GM23248 (cell line): ENCODE measurements at regions not wholly inside any gene's neighbourhood (a gene's known extent, or its start where the extent isn't known, plus 50 kb on each side); places are given as distances from the start of the nearest gene placed in this dataset.
"Not testable (repeated sequence)": the region's sequence is repeated elsewhere in the genome, so short reads cannot be mapped to it uniquely, and the experiment has no call there.

Experiments
- EZH2 ChIP-seq: fragments of 200-600 bp; sonication (generic); IDR thresholded peaks from 2 replicates; pipeline ENCODE4 v1.6.1; 2018; ENCODE audit warnings: antibody characterized with exemption, mild to moderate bottlenecking; ENCODE audit not compliant: insufficient read depth, poor library complexity, severe bottlenecking
- EZH2phosphoT487 ChIP-seq: fragments of 200-600 bp; sonication (generic); IDR thresholded peaks from 2 replicates; pipeline ENCODE4 v1.6.1; 2018; ENCODE audit warnings: antibody characterized with exemption, moderate library complexity, mild to moderate bottlenecking, low read depth; ENCODE audit not compliant: insufficient read depth

GRCh38 chr7:103234877-103235276 lies 62.4 kb upstream of the PMPCB start:
- TF ChIP-seq EZH2, EZH2phosphoT487: not testable (repeated sequence)
